GM10266 (cell line): ENCODE measurements at regions not wholly inside any gene's neighbourhood (a gene's known extent, or its start where the extent isn't known, plus 50 kb on each side); places are given as distances from the start of the nearest gene placed in this dataset.
"Not testable (repeated sequence)": the region's sequence is repeated elsewhere in the genome, so short reads cannot be mapped to it uniquely, and the experiment has no call there.

Source experiments
- DNase-seq: peaks from one replicate; pipeline ENCODE4 v3.0.0; 2012; ENCODE audit errors: extremely low spot score
- TF ChIP-seq, protein P1 (sequence below): IDR thresholded peaks from 2 replicates; pipeline ENCODE4 v1.5.1; 2012; ENCODE audit warnings: mild to moderate bottlenecking, low read depth; ENCODE audit not compliant: control insufficient read depth, insufficient read depth; ENCODE audit errors: missing control alignments

- TF ChIP-seq, protein P1, sequence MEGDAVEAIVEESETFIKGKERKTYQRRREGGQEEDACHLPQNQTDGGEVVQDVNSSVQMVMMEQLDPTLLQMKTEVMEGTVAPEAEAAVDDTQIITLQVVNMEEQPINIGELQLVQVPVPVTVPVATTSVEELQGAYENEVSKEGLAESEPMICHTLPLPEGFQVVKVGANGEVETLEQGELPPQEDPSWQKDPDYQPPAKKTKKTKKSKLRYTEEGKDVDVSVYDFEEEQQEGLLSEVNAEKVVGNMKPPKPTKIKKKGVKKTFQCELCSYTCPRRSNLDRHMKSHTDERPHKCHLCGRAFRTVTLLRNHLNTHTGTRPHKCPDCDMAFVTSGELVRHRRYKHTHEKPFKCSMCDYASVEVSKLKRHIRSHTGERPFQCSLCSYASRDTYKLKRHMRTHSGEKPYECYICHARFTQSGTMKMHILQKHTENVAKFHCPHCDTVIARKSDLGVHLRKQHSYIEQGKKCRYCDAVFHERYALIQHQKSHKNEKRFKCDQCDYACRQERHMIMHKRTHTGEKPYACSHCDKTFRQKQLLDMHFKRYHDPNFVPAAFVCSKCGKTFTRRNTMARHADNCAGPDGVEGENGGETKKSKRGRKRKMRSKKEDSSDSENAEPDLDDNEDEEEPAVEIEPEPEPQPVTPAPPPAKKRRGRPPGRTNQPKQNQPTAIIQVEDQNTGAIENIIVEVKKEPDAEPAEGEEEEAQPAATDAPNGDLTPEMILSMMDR, result peak; percentile 76
- DNase-seq, result peak; percentile 70
Observed at GRCh38 chr4:147160908-147161513, 215.3 kb upstream of the TTC29 start.

DNA sequence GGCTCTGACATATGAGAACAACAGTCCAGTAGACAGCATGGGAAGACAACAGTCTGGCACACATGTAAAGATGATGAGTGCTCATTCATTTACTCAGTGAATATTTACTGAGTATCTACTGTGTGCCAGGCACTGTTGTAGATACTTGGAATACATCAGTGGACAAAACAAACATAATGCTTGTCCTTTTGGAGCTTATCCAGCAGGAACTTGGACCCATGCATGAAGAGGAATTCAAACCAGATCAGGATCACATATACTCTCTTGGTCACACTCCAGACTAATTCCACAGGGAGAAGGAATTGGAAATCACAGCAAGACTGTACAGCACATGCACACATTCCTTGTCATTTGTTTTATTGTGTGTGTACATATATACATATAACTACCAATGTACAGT, 217.6 kb upstream of the TTC29 start:
- TF ChIP-seq, protein P1, result no peak
- DNase-seq, result no peak

GRCh38 chr4:147168200-147168599, 222.5 kb upstream of the TTC29 start:
- DNase-seq, result not testable (repeated sequence)

- DNase-seq, result no peak
- TF ChIP-seq, protein P1, result no peak
Observed at GRCh38 chr4:147173322-147173721, 227.7 kb upstream of the TTC29 start.

- TF ChIP-seq, protein P1, result no peak
- no peak for DNase-seq
Observed at GRCh38 chr4:147173797-147174432, 228.3 kb upstream of the TTC29 start.

- DNase-seq, result no peak
- TF ChIP-seq, protein P1, result no peak
Observed at GRCh38 chr4:147174591-147174990, 228.9 kb upstream of the TTC29 start.

- TF ChIP-seq, protein P1, result no peak
- no peak for DNase-seq
Observed at GRCh38 chr4:147175460-147176025, 229.9 kb upstream of the TTC29 start.

DNA sequence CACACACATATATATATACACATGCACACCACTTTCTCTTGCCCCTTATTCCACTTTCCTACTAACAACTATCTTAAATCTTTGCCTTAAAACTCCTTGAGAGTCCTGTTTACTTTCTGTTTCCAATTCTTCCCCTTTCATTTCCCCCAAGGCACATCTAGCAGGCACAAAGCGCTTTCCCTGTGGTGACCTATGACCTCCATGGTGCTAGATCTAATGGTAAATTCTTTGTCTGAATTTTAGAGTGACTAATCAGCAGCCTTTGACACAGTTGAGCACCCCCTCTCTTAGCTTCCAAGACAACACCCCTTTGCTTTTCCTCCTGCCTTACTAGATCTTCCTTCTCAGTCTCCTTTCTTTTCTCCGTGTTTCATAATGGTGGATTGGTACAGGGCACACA, 236.4 kb upstream of the TTC29 start:
- TF ChIP-seq, protein P1, result no peak
- no peak for DNase-seq
